NCI-H2081 treated with DMSO at 0.1 percent for 48 hours (cell line): ENCODE measurements at regions not wholly inside any gene's neighbourhood (a gene's known extent, or its start where the extent isn't known, plus 50 kb on each side); places are given as distances from the start of the nearest gene placed in this dataset.

Experiments
- DNase-seq: peaks from one replicate; lab custom pipeline; 2025; lab: John Stamatoyannopoulos, UW

GRCh38 chr2:8046849-8047248 lies 635.0 kb upstream of the ID2 start:
- no peak for DNase-seq

GRCh38 chr2:8049176-8049575 lies 632.7 kb upstream of the ID2 start:
- DNase-seq, result no peak

- DNase-seq, result no peak
Observed at GRCh38 chr2:8049851-8050571, 631.8 kb upstream of the ID2 start.

- DNase-seq, result no peak
Observed at GRCh38 chr2:8053216-8053615, 628.6 kb upstream of the ID2 start.

GRCh38 chr2:8054070-8054469 lies 627.8 kb upstream of the ID2 start:
- no peak for DNase-seq

- DNase-seq, result no peak
Observed at GRCh38 chr2:8058652-8059051, 623.2 kb upstream of the ID2 start.

GRCh38 chr2:8059255-8059654 lies 622.6 kb upstream of the ID2 start:
- peak; percentile 42 for DNase-seq

- DNase-seq, result no peak
Observed at GRCh38 chr2:8059794-8060193, 622.1 kb upstream of the ID2 start.

GRCh38 chr2:8061219-8061618 lies 620.6 kb upstream of the ID2 start:
- DNase-seq, result no peak

- no peak for DNase-seq
Observed at GRCh38 chr2:8064603-8065002, 617.3 kb upstream of the ID2 start.

GRCh38 chr2:8065191-8065590 lies 616.7 kb upstream of the ID2 start:
- no peak for DNase-seq

GRCh38 chr2:8067784-8068336 lies 614.0 kb upstream of the ID2 start:
- DNase-seq, result no peak

- no peak for DNase-seq
Observed at GRCh38 chr2:8072907-8073306, 608.9 kb upstream of the ID2 start.

GRCh38 chr2:8073916-8074315 lies 607.9 kb upstream of the ID2 start:
- DNase-seq, result no peak

GRCh38 chr2:8076448-8077342 lies 605.2 kb upstream of the ID2 start:
- no peak for DNase-seq

- no peak for DNase-seq
Observed at GRCh38 chr2:8078705-8079104, 603.2 kb upstream of the ID2 start.

GRCh38 chr2:8080063-8080462 lies 601.8 kb upstream of the ID2 start:
- DNase-seq, result no peak

GRCh38 chr2:8081130-8081529 lies 600.7 kb upstream of the ID2 start:
- DNase-seq, result no peak

- DNase-seq, result no peak
Observed at GRCh38 chr2:8082840-8083239, 599.0 kb upstream of the ID2 start.

- no peak for DNase-seq
Observed at GRCh38 chr2:8086357-8086756, 595.5 kb upstream of the ID2 start.

- DNase-seq, result no peak
Observed at GRCh38 chr2:8086796-8087479, 594.9 kb upstream of the ID2 start.

- DNase-seq, result no peak
Observed at GRCh38 chr2:8087480-8087840, 594.4 kb upstream of the ID2 start.

GRCh38 chr2:8088810-8089209 lies 593.0 kb upstream of the ID2 start:
- no peak for DNase-seq
